T follicular helper cell (primary cell): ENCODE measurements at regions not wholly inside any gene's neighbourhood (a gene's known extent, or its start where the extent isn't known, plus 50 kb on each side); places are given as distances from the start of the nearest gene placed in this dataset.

ENCODE experiments used
- DNase-seq: peaks from one replicate; pipeline ENCODE4 v3.0.0-alpha.2; 2020; ENCODE audit warnings: low read depth

DNA sequence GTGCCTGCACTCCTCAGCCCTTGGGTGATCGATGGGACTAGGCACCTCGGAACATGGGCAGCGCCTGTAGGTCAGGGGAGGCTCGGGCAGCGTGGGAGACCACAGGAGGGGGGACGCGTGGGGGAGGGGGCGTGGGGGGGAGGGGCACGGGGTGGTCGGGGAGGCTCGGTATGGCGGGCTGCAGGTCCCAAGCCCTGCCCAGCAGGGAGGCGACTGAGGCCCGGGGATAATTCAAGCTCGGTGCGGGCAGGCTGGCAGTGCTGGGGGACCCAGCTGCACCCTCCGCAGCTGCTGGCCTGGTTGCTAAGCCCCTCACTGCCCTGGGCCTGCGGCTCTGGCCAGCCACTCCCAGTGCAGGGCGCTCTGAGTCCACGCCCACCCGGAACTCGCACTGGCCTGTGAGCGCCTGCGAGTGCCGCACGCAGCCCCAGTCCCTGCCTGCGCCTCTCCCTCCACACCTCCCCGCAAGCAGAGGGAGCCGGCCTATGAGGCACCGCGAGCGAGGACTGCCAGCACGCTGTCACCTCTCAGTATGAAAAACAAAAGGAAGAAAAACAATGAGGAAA, 1698.3 kb upstream of the RAG2 start:
- DNase-seq, result no peak

- DNase-seq, result no peak
Observed at GRCh38 chr11:38282718-38283117, 1684.7 kb upstream of the RAG2 start.

GRCh38 chr11:38278457-38279141, 1680.6 kb upstream of the RAG2 start:
- DNase-seq, result no peak

- no peak for DNase-seq
Observed at GRCh38 chr11:38274031-38274430, 1676.0 kb upstream of the RAG2 start.

GRCh38 chr11:38272376-38272775, 1674.3 kb upstream of the RAG2 start:
- no peak for DNase-seq

GRCh38 chr11:38266691-38267090, 1668.7 kb upstream of the RAG2 start:
- DNase-seq, result no peak

GRCh38 chr11:38256436-38256835, 1658.4 kb upstream of the RAG2 start:
- DNase-seq, result no peak

DNA sequence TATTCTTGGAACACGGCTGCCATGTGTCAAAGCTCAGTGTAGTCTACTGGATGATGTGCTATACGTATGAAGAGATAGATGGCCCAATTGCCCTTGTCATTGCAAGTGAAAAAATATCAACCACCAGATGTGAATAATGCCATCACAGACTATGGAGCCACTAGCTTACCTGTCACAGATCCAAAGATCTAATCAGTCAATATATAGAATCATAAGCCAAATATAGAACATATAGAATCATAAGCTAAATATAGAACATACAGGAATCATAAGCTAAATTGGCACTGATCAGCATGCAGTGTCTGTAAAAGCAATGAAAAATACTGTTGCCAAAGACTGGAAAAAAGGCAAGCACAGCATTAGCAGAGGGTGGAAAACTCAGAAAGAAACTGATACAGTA, 1656.9 kb upstream of the RAG2 start:
- no peak for DNase-seq

- DNase-seq, result no peak
Observed at GRCh38 chr11:38252620-38253019, 1654.6 kb upstream of the RAG2 start.

DNA sequence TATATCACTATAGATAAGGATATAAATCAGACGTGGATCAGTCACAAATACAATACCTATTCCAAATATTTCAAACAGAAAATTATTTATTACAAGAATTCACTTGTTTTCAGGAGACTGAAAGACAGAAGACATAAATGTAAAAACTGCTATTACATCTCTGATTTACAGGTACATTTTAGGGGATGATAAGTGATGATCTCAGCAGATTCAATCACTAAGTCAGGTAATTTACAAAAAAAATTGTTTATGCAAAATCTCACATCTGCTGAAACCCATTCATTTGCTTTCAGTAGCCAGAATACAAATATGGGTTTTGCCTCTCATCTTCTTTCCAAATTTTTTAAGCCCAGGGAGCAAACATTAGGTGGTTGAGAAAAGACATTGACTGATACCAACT, 1648.4 kb upstream of the RAG2 start:
- DNase-seq, result no peak

- DNase-seq, result no peak
Observed at GRCh38 chr11:38226684-38227083, 1628.6 kb upstream of the RAG2 start.

DNA sequence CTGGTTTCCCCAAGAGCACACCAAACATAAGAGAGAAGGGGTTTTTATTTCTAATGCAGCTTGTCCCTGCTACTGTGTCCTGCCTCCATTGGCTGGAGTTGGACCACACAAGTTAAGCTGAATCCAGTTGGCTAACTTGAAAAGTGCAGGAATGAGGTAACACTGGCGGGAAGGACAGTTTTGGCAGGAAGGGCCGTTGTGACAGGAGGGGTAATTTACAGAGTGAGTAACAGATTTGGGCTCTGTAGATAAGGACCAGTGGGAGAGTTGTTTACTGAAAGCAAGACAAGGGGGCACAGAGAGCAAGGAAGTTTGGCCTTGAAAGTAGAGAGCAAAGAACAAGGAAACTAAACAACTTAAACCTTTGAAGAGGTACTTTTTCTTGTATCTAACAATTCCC, 1623.3 kb upstream of the RAG2 start:
- DNase-seq, result no peak

DNA sequence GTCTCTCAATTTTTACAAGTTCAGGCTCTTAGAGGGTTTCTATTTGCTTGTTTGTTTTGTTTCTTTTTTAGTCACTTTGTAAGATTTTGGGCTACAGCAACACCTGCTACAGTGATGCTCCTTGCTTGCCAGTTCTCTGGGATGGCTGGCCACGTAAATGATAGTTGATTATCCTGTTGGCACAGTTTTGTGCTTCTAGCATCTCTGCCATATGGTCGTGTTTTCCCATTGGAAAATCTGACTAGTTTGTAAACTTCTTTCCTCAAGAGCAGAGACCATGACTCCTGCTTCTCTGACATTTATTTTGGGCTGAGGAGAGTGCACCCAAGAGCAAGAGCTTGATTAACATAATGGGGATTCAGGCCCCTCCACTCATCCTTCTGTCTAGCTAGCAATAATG, 1621.6 kb upstream of the RAG2 start:
- no peak for DNase-seq

GRCh38 chr11:38208951-38209350, 1610.9 kb upstream of the RAG2 start:
- no peak for DNase-seq

- DNase-seq, result no peak
Observed at GRCh38 chr11:38206663-38207062, 1608.6 kb upstream of the RAG2 start.

DNA sequence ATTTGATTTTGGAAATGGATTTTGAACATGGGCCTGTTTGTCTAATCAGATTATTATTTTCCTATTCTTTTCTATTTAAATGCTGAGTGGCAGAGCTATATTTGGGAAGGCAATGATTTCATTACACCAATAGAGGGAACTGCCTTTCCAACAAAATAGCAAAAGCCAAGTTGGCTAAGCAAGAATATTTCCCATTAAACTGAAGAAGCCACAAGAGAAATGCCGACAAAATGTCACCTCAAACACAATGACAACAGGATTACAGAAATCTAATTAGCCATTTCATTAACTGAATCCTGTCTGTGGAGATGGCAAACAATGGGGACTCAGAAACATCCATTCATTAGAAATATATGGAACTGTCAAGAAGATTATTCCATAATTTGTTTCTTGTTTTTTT, 1593.1 kb upstream of the RAG2 start:
- DNase-seq, result no peak

- DNase-seq, result no peak
Observed at GRCh38 chr11:38182126-38182866, 1584.3 kb upstream of the RAG2 start.

GRCh38 chr11:38176686-38177322, 1578.8 kb upstream of the RAG2 start:
- no peak for DNase-seq

DNA sequence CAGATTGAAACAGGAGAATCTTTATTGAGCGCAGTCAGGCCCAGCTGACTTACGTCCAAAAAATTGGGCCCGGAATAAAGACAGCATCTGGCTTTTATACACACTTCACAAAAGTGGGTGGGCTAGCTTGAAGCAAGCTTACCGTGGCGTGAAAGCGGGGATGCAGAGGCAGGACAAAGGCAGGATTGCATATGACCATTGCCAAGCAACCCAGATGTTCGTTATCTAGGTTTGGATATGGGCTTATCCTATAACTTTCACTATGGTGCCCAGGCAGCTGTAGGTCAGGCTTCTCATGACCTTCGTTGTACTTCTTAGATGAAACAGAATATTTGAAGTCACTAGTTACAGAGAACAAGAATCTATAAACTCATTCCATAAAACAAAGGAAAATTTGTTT, 1575.6 kb upstream of the RAG2 start:
- DNase-seq, result no peak

GRCh38 chr11:38169286-38169685, 1571.2 kb upstream of the RAG2 start:
- no peak for DNase-seq

- no peak for DNase-seq
Observed at GRCh38 chr11:38163526-38163925, 1565.5 kb upstream of the RAG2 start.

GRCh38 chr11:38160433-38160832, 1562.4 kb upstream of the RAG2 start:
- DNase-seq, result no peak

GRCh38 chr11:38159038-38159437, 1561.0 kb upstream of the RAG2 start:
- no peak for DNase-seq
